MM.1S (cell line): ENCODE measurements at regions not wholly inside any gene's neighbourhood (a gene's known extent, or its start where the extent isn't known, plus 50 kb on each side); places are given as distances from the start of the nearest gene placed in this dataset.

ENCODE experiments used
- DNase-seq: peaks from one replicate; pipeline ENCODE4 v3.0.0-alpha.2; 2015
- H2AFZ ChIP-seq: fragments of 300-600 bp; sonication (generic); 2 replicates; pipeline ENCODE4 v1.6.0; 2016; ENCODE audit warnings: antibody characterized with exemption, low read length
- H3F3A ChIP-seq: fragments of 300-600 bp; sonication (generic); 2 replicates; pipeline ENCODE4 v1.6.1; 2016; ENCODE audit warnings: mild to moderate bottlenecking, antibody characterized with exemption, low read length, moderate library complexity, mixed read lengths; ENCODE audit not compliant: insufficient read depth
- H3K27ac ChIP-seq: fragments of 300-600 bp; sonication (generic); 2 replicates; pipeline ENCODE4 v1.5.1; 2016; ENCODE audit warnings: mild to moderate bottlenecking, low read length
- H3K27me3 ChIP-seq: fragments of 300-600 bp; sonication (generic); replicated peaks from 2 replicates; pipeline ENCODE4 v1.6.0; 2016; ENCODE audit warnings: low read length; ENCODE audit not compliant: insufficient read depth
- H3K36me3 ChIP-seq: fragments of 300-600 bp; sonication (generic); replicated peaks from 2 replicates; pipeline ENCODE4 v1.6.1; 2016; ENCODE audit warnings: mild to moderate bottlenecking, low read length, mixed read lengths; ENCODE audit not compliant: insufficient read depth
- H3K4me1 ChIP-seq: fragments of 300-600 bp; sonication (generic); 2 replicates; pipeline ENCODE4 v1.6.1; 2016; ENCODE audit warnings: low read length, mixed read lengths
- H3K4me2 ChIP-seq: fragments of 300-600 bp; sonication (generic); 2 replicates; pipeline ENCODE4 v1.6.0; 2016; ENCODE audit warnings: low read depth, low read length
- H3K4me3 ChIP-seq: fragments of 300-600 bp; sonication (generic); 2 replicates; pipeline ENCODE4 v1.5.1; 2016; ENCODE audit warnings: low read length, mixed read lengths
- H3K79me2 ChIP-seq: fragments of 300-600 bp; sonication (generic); 2 replicates; pipeline ENCODE4 v1.6.1; 2016; ENCODE audit warnings: mixed run types, low read length, mixed read lengths
- H3K9ac ChIP-seq: fragments of 300-600 bp; sonication (generic); 2 replicates; pipeline ENCODE4 v1.6.1; 2016; ENCODE audit warnings: low read length, mixed read lengths
- H3K9me2 ChIP-seq: fragments of 300-600 bp; sonication (generic); replicated peaks from 2 replicates; pipeline ENCODE4 v1.6.1; 2016; ENCODE audit warnings: mild to moderate bottlenecking, low read length, mixed read lengths; ENCODE audit not compliant: insufficient read depth
- H3K9me3 ChIP-seq: fragments of 300-600 bp; sonication (generic); replicated peaks from 2 replicates; pipeline ENCODE4 v1.6.1; 2016; ENCODE audit warnings: mild to moderate bottlenecking, low read length, mixed read lengths; ENCODE audit not compliant: insufficient read depth
- H4K20me1 ChIP-seq: fragments of 300-600 bp; sonication (generic); 2 replicates; pipeline ENCODE4 v1.6.1; 2016; ENCODE audit warnings: mild to moderate bottlenecking, low read length, moderate library complexity, mixed read lengths; ENCODE audit not compliant: insufficient read depth
- EZH2 ChIP-seq: fragments of 300-600 bp; sonication (generic); optimal IDR thresholded peaks from 2 replicates; pipeline ENCODE3; 2017; ENCODE audit warnings: low read depth, mild to moderate bottlenecking, antibody characterized with exemption, low read length, mixed read lengths
- EZH2phosphoT487 ChIP-seq: fragments of 300-600 bp; sonication (generic); IDR thresholded peaks from 2 replicates; pipeline ENCODE4 v1.6.1; 2018; ENCODE audit warnings: antibody characterized with exemption, low read length
- TF ChIP-seq, protein P1 (sequence below): fragments of 300-600 bp; sonication (generic); IDR thresholded peaks from 2 replicates; pipeline ENCODE4 v1.5.1; 2016; ENCODE audit warnings: antibody characterized with exemption, low read length, mixed read lengths

DNA sequence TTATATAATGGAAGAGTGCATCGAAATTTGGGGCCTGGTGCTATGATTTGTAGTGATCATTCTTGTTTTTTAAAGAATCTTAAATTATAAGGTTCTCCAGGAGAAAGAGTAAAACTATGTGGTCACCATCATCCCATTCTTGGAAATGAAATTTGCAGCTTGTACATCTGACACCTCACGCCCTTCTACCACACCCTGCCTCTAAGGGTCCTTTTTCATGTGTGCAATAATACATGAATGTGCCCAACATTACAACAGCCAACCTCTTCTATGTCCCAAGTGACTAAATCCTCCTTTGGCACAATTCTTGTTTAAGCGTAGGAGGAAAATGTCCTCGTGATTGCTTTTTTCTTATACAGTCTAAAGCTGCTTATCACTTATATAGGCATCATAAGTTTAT lies 636.5 kb upstream of the NOVA1 start:
- H3K36me3 ChIP-seq: no peaks in the 10 kb centered on the region
- no peaks in the 10 kb centered on the region for H3K4me1 ChIP-seq
- no peak overlapping the region for H3K4me3 ChIP-seq
- no peak overlapping the region for H3K9ac ChIP-seq
- H3K4me2 ChIP-seq: no peak overlapping the region
- no peak overlapping the region for H3K27ac ChIP-seq
- no peaks in the 10 kb centered on the region for H4K20me1 ChIP-seq
- H3K27me3 ChIP-seq: no peaks in the 10 kb centered on the region
- H3K79me2 ChIP-seq: no peaks in the 10 kb centered on the region
- no peak overlapping the region for H2AFZ ChIP-seq
- no peaks in the 10 kb centered on the region for H3F3A ChIP-seq
- no peaks in the 10 kb centered on the region for H3K9me2 ChIP-seq
- TF ChIP-seq EZH2: no peak
- TF ChIP-seq, protein P1, sequence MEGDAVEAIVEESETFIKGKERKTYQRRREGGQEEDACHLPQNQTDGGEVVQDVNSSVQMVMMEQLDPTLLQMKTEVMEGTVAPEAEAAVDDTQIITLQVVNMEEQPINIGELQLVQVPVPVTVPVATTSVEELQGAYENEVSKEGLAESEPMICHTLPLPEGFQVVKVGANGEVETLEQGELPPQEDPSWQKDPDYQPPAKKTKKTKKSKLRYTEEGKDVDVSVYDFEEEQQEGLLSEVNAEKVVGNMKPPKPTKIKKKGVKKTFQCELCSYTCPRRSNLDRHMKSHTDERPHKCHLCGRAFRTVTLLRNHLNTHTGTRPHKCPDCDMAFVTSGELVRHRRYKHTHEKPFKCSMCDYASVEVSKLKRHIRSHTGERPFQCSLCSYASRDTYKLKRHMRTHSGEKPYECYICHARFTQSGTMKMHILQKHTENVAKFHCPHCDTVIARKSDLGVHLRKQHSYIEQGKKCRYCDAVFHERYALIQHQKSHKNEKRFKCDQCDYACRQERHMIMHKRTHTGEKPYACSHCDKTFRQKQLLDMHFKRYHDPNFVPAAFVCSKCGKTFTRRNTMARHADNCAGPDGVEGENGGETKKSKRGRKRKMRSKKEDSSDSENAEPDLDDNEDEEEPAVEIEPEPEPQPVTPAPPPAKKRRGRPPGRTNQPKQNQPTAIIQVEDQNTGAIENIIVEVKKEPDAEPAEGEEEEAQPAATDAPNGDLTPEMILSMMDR: no peak
- TF ChIP-seq EZH2phosphoT487: no peak
- no peaks in the 10 kb centered on the region for H3K9me3 ChIP-seq
- DNase-seq: no peak

DNA sequence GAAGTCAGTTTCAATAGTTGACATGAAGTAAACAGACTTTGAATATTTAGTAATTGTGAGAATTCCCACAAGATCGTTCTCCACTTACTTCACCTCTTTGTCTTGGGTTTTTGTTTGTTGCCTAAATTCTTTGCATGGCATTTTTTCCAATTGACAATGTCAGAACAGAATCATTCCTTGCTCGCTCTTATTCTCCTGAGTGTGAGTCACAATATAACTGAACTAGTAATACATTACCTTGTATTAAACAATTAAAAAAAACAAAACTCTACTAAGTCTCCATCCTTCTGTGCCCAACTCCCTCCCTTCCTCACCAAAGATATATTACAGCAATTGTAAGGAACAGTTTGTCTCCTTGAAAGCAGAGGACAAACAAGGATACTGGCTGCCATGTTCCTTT lies 638.8 kb upstream of the NOVA1 start:
- H3K36me3 ChIP-seq: no peaks in the 10 kb centered on the region
- no peak overlapping the region for H3K9ac ChIP-seq
- H4K20me1 ChIP-seq: no peaks in the 10 kb centered on the region
- H3K9me3 ChIP-seq: no peaks in the 10 kb centered on the region
- H2AFZ ChIP-seq: no peak overlapping the region
- no peak overlapping the region for H3K27ac ChIP-seq
- H3K4me1 ChIP-seq: no peaks in the 10 kb centered on the region
- H3K9me2 ChIP-seq: no peaks in the 10 kb centered on the region
- TF ChIP-seq EZH2phosphoT487: no peak
- TF ChIP-seq, protein P1: no peak
- TF ChIP-seq EZH2: no peak
- H3K4me3 ChIP-seq: no peak overlapping the region
- no peaks in the 10 kb centered on the region for H3K79me2 ChIP-seq
- H3F3A ChIP-seq: no peaks in the 10 kb centered on the region
- H3K27me3 ChIP-seq: no peaks in the 10 kb centered on the region
- no peak for DNase-seq
- H3K4me2 ChIP-seq: no peak overlapping the region

DNA sequence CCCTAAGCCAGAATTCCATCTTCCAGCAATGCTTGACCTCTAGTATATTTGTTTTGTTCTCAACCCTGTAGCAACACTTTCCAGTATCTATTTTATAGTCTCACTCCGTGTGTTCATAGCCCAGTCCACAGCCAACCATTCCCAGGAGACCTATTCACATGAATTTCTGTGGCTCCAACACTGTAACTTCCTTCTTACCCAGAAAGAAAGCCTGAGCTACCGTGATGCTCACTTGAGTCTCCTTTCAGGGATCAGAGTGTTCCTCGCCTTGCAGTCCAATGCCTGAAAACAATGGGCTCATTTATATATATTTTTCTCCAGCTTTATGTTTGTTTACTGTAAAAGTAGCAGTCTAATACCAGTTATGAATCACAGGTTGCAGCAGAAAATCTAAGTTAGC lies 645.0 kb upstream of the NOVA1 start:
- no peak overlapping the region for H3K4me2 ChIP-seq
- no peaks in the 10 kb centered on the region for H3K9me3 ChIP-seq
- H3K9ac ChIP-seq: no peak overlapping the region
- H3K27me3 ChIP-seq: no peaks in the 10 kb centered on the region
- no peaks in the 10 kb centered on the region for H3F3A ChIP-seq
- no peak for DNase-seq
- TF ChIP-seq, protein P1: no peak
- TF ChIP-seq EZH2phosphoT487: no peak
- no peak for TF ChIP-seq EZH2
- no peaks in the 10 kb centered on the region for H4K20me1 ChIP-seq
- H3K9me2 ChIP-seq: no peaks in the 10 kb centered on the region
- no peak overlapping the region for H3K27ac ChIP-seq
- H3K4me1 ChIP-seq: no peaks in the 10 kb centered on the region
- no peaks in the 10 kb centered on the region for H3K36me3 ChIP-seq
- H3K4me3 ChIP-seq: no peak overlapping the region
- no peak overlapping the region for H2AFZ ChIP-seq
- no peaks in the 10 kb centered on the region for H3K79me2 ChIP-seq
